ENCODE measurements at regions not wholly inside any gene's neighbourhood (a gene's known extent, or its start where the extent isn't known, plus 50 kb on each side); places are given as distances from the start of the nearest gene placed in this dataset.

- H3K4me1 Mint-ChIP-seq (ENCODE audit: low read depth): no peaks in the 10 kb centered on the region
- peaks cover 2% of the 10 kb centered on the region in 2 donors for H3K9me3 Mint-ChIP-seq
- no peaks in the 10 kb centered on the region for H3K27me3 Mint-ChIP-seq (ENCODE audit: low read depth)
- no peak overlapping the region for H3K4me3 Mint-ChIP-seq
- no peak for ATAC-seq (replicated peaks in 1 of 2)
- H3K36me3 Mint-ChIP-seq (ENCODE audit: insufficient read depth in 2 of 2): no peaks in the 10 kb centered on the region
- H3K27ac Mint-ChIP-seq: no peak overlapping the region
- no peak for DNase-seq
Measured at GRCh38 chr5:2614571-2614970, 136.9 kb downstream of the IRX2 start.

- ATAC-seq (replicated peaks in 1 of 2) (no peak), DNase-seq (no peak)
- H3K4me1 Mint-ChIP-seq (ENCODE audit: low read depth): no peaks in the 10 kb centered on the region
- peaks cover 2 to 3% of the 10 kb centered on the region in 2 donors for H3K9me3 Mint-ChIP-seq
- no peak overlapping the region for H3K4me3 Mint-ChIP-seq
- no peak overlapping the region for H3K27ac Mint-ChIP-seq
- peaks cover 0 to 4% of the 10 kb centered on the region in 2 donors for H3K36me3 Mint-ChIP-seq (ENCODE audit: insufficient read depth in 2 of 2)
- H3K27me3 Mint-ChIP-seq (ENCODE audit: low read depth): no peaks in the 10 kb centered on the region
Measured at GRCh38 chr5:2611659-2612058, 139.8 kb downstream of the IRX2 start.

GRCh38 chr5:2610986-2611385 is 140.5 kb downstream of the IRX2 start:
- H3K4me3 Mint-ChIP-seq: no peak overlapping the region
- no peaks in the 10 kb centered on the region for H3K27me3 Mint-ChIP-seq (ENCODE audit: low read depth)
- no peaks in the 10 kb centered on the region for H3K4me1 Mint-ChIP-seq (ENCODE audit: low read depth)
- H3K27ac Mint-ChIP-seq: no peak overlapping the region
- DNase-seq (no peak), ATAC-seq (replicated peaks in 1 of 2) (no peak)
- peaks cover 2 to 3% of the 10 kb centered on the region in 2 donors for H3K9me3 Mint-ChIP-seq
- H3K36me3 Mint-ChIP-seq (ENCODE audit: insufficient read depth in 2 of 2): peaks cover 0 to 4% of the 10 kb centered on the region in 2 donors

GRCh38 chr5:2608391-2608790 is 143.1 kb downstream of the IRX2 start:
- ATAC-seq (replicated peaks in 1 of 2) (no peak), DNase-seq (no peak)
- H3K4me3 Mint-ChIP-seq: no peak overlapping the region
- peaks cover 0 to 3% of the 10 kb centered on the region in 2 donors for H3K9me3 Mint-ChIP-seq
- no peak overlapping the region for H3K27ac Mint-ChIP-seq
- no peaks in the 10 kb centered on the region for H3K27me3 Mint-ChIP-seq (ENCODE audit: low read depth)
- H3K4me1 Mint-ChIP-seq (ENCODE audit: low read depth): no peaks in the 10 kb centered on the region
- H3K36me3 Mint-ChIP-seq (ENCODE audit: insufficient read depth in 2 of 2): peaks cover 0 to 4% of the 10 kb centered on the region in 2 donors

GRCh38 chr5:2607598-2607997 is 143.9 kb downstream of the IRX2 start:
- H3K36me3 Mint-ChIP-seq (ENCODE audit: insufficient read depth in 2 of 2): peaks cover 0 to 4% of the 10 kb centered on the region in 2 donors
- ATAC-seq (replicated peaks in 1 of 2) (no peak), DNase-seq (no peak)
- H3K9me3 Mint-ChIP-seq: peaks cover 0 to 3% of the 10 kb centered on the region in 2 donors
- no peak overlapping the region for H3K27ac Mint-ChIP-seq
- no peaks in the 10 kb centered on the region for H3K27me3 Mint-ChIP-seq (ENCODE audit: low read depth)
- no peak overlapping the region for H3K4me3 Mint-ChIP-seq
- H3K4me1 Mint-ChIP-seq (ENCODE audit: low read depth): no peaks in the 10 kb centered on the region

GRCh38 chr5:2603272-2603575 is 148.3 kb downstream of the IRX2 start:
- DNase-seq (no peak), ATAC-seq (replicated peaks in 1 of 2) (no peak)
- Mint-ChIP-seq H3K9me3 (peaks cover 0 to 2% of the 10 kb centered on the region in 2 donors), H3K27ac (no peak overlapping the region), H3K27me3 (ENCODE audit: low read depth) (no peaks in the 10 kb centered on the region), H3K4me3 (no peak overlapping the region), H3K4me1 (ENCODE audit: low read depth) (no peaks in the 10 kb centered on the region), H3K36me3 (ENCODE audit: insufficient read depth in 2 of 2) (no peaks in the 10 kb centered on the region)

- no peak overlapping the region for H3K27ac Mint-ChIP-seq
- ATAC-seq (replicated peaks in 1 of 2): no peak
Measured at GRCh38 chr5:2602451-2603271, 148.8 kb downstream of the IRX2 start.

GRCh38 chr5:2598503-2598902 is 153.0 kb downstream of the IRX2 start:
- no peaks in the 10 kb centered on the region for H3K4me1 Mint-ChIP-seq (ENCODE audit: low read depth)
- no peak overlapping the region for H3K27ac Mint-ChIP-seq
- no peak for DNase-seq
- no peak for ATAC-seq (replicated peaks in 1 of 2)
- H3K36me3 Mint-ChIP-seq (ENCODE audit: insufficient read depth in 2 of 2): no peaks in the 10 kb centered on the region
- H3K9me3 Mint-ChIP-seq: peaks cover 0 to 4% of the 10 kb centered on the region in 2 donors
- H3K27me3 Mint-ChIP-seq (ENCODE audit: low read depth): no peaks in the 10 kb centered on the region
- no peak overlapping the region for H3K4me3 Mint-ChIP-seq

More at GRCh38 chr5:2602451-2603271, 148.8 kb downstream of the IRX2 start:
- Mint-ChIP-seq H3K36me3 (ENCODE audit: insufficient read depth in 2 of 2) (no peaks in the 10 kb centered on the region), H3K9me3 (peaks cover 0 to 2% of the 10 kb centered on the region in 2 donors), H3K4me1 (ENCODE audit: low read depth) (no peaks in the 10 kb centered on the region), H3K27me3 (ENCODE audit: low read depth) (no peaks in the 10 kb centered on the region), H3K4me3 (no peak overlapping the region)
- DNase-seq: no peak

- ATAC-seq (replicated peaks in 1 of 2) (no peak), DNase-seq (no peak)
- H3K4me1 Mint-ChIP-seq (ENCODE audit: low read depth): no peaks in the 10 kb centered on the region
- H3K4me3 Mint-ChIP-seq: no peak overlapping the region
- no peaks in the 10 kb centered on the region for H3K36me3 Mint-ChIP-seq (ENCODE audit: insufficient read depth in 2 of 2)
- no peak overlapping the region for H3K27ac Mint-ChIP-seq
- no peaks in the 10 kb centered on the region for H3K27me3 Mint-ChIP-seq (ENCODE audit: low read depth)
- H3K9me3 Mint-ChIP-seq: peaks cover 0 to 2% of the 10 kb centered on the region in 2 donors
Measured at GRCh38 chr5:2594701-2595100, 156.8 kb downstream of the IRX2 start.

- DNase-seq (no peak), ATAC-seq (replicated peaks in 1 of 2) (no peak)
- H3K36me3 Mint-ChIP-seq (ENCODE audit: insufficient read depth in 2 of 2): no peaks in the 10 kb centered on the region
- H3K27ac Mint-ChIP-seq: no peak overlapping the region
- H3K27me3 Mint-ChIP-seq (ENCODE audit: low read depth): no peaks in the 10 kb centered on the region
- H3K9me3 Mint-ChIP-seq: peaks cover 0 to 2% of the 10 kb centered on the region in 2 donors
- no peak overlapping the region for H3K4me3 Mint-ChIP-seq
- no peaks in the 10 kb centered on the region for H3K4me1 Mint-ChIP-seq (ENCODE audit: low read depth)
Measured at GRCh38 chr5:2592766-2593165, 158.7 kb downstream of the IRX2 start.

GRCh38 chr5:2591777-2592453 is 159.6 kb downstream of the IRX2 start:
- no peak for ATAC-seq (replicated peaks in 1 of 2)
- H3K27me3 Mint-ChIP-seq (ENCODE audit: low read depth): no peaks in the 10 kb centered on the region
- H3K9me3 Mint-ChIP-seq: peaks cover 0 to 2% of the 10 kb centered on the region in 2 donors
- no peak for DNase-seq
- H3K27ac Mint-ChIP-seq: no peak overlapping the region
- H3K4me3 Mint-ChIP-seq: no peak overlapping the region
- no peaks in the 10 kb centered on the region for H3K36me3 Mint-ChIP-seq (ENCODE audit: insufficient read depth in 2 of 2)
- no peaks in the 10 kb centered on the region for H3K4me1 Mint-ChIP-seq (ENCODE audit: low read depth)

GRCh38 chr5:2588850-2589501 is 162.5 kb downstream of the IRX2 start:
- Mint-ChIP-seq H3K9me3 (peaks cover 0 to 2% of the 10 kb centered on the region in 2 donors), H3K4me1 (ENCODE audit: low read depth) (no peaks in the 10 kb centered on the region), H3K36me3 (ENCODE audit: insufficient read depth in 2 of 2) (no peaks in the 10 kb centered on the region), H3K27ac (no peak overlapping the region), H3K4me3 (no peak overlapping the region), H3K27me3 (ENCODE audit: low read depth) (no peaks in the 10 kb centered on the region)
- DNase-seq (no peak), ATAC-seq (replicated peaks in 1 of 2) (no peak)
